Choroid plexus epithelial cell (primary cell): ENCODE measurements at regions not wholly inside any gene's neighbourhood (a gene's known extent, or its start where the extent isn't known, plus 50 kb on each side); places are given as distances from the start of the nearest gene placed in this dataset.

Experiments used
- DNase-seq: peaks from one replicate; pipeline ENCODE4 v3.0.0-alpha.2; 2010; ENCODE audit warnings: low read depth
- H3K4me3 ChIP-seq: 2 replicates; pipeline ENCODE4 v1.5.1; 2011; ENCODE audit warnings: low read depth, mild to moderate bottlenecking, control low read depth, low read length, moderate library complexity
- CTCF ChIP-seq: conservative IDR thresholded peaks from 2 replicates; pipeline ENCODE4 v1.5.1; 2011; ENCODE audit warnings: low read depth, mild to moderate bottlenecking, control low read depth, inconsistent platforms, low read length, moderate library complexity

- H3K4me3 ChIP-seq, result no peak overlapping the region
- DNase-seq, result no peak
- no peak for TF ChIP-seq CTCF
These were observed 188.2 kb downstream of the KCNRG start for GRCh38 chr13:50203256-50203941.

- H3K4me3 ChIP-seq, result no peak overlapping the region
- no peak for TF ChIP-seq CTCF
- no peak for DNase-seq
These were observed 190.3 kb downstream of the KCNRG start for GRCh38 chr13:50205581-50205980.

- TF ChIP-seq CTCF, result no peak
- peak; percentile 98 for DNase-seq
- peak overlapping the region; percentile 46 for H3K4me3 ChIP-seq
These were observed 193.6 kb downstream of the KCNRG start for GRCh38 chr13:50208826-50209335.

- TF ChIP-seq CTCF, result no peak
- H3K4me3 ChIP-seq, result no peak overlapping the region
- peak; percentile 63 for DNase-seq
These were observed 194.4 kb downstream of the KCNRG start for GRCh38 chr13:50209631-50210030.

- DNase-seq, result no peak
These were observed 198.3 kb downstream of the KCNRG start for GRCh38 chr13:50213526-50213925.

GRCh38 chr13:50214514-50214913 is 199.3 kb downstream of the KCNRG start:
- TF ChIP-seq CTCF, result no peak
- DNase-seq, result no peak
- no peak overlapping the region for H3K4me3 ChIP-seq

More at GRCh38 chr13:50213526-50213925, 198.3 kb downstream of the KCNRG start:
- H3K4me3 ChIP-seq, result no peak overlapping the region
- TF ChIP-seq CTCF, result no peak

GRCh38 chr13:50215399-50215798 is 200.2 kb downstream of the KCNRG start:
- TF ChIP-seq CTCF, result no peak
- H3K4me3 ChIP-seq, result no peak overlapping the region
- DNase-seq, result peak; percentile 59
